Inflammatory macrophage treated with lipopolysaccharide for 4 hours (primary cell): ENCODE measurements at regions not wholly inside any gene's neighbourhood (a gene's known extent, or its start where the extent isn't known, plus 50 kb on each side); places are given as distances from the start of the nearest gene placed in this dataset.
"Not testable (repeated sequence)": the region's sequence is repeated elsewhere in the genome, so short reads cannot be mapped to it uniquely, and the experiment has no call there.

Source experiments
- DNase-seq: peaks from one replicate; pipeline ENCODE4 v3.0.0-alpha.2; 2020

- no peak for DNase-seq
These were observed 202.6 kb downstream of the TMA16 start for GRCh38 chr4:163697121-163697520.

GRCh38 chr4:163700383-163700782, 205.9 kb downstream of the TMA16 start:
- DNase-seq = not testable (repeated sequence)

- DNase-seq = no peak
These were observed 207.4 kb downstream of the TMA16 start for GRCh38 chr4:163701916-163702315.

GRCh38 chr4:163702736-163703135, 208.2 kb downstream of the TMA16 start:
- DNase-seq = no peak

GRCh38 chr4:163703251-163703650, 208.8 kb downstream of the TMA16 start:
- no peak for DNase-seq

- no peak for DNase-seq
These were observed 213.4 kb downstream of the TMA16 start for GRCh38 chr4:163707873-163708272.

GRCh38 chr4:163709601-163710000, 215.1 kb downstream of the TMA16 start:
- DNase-seq = no peak

GRCh38 chr4:163710158-163710557, 215.7 kb downstream of the TMA16 start:
- no peak for DNase-seq

GRCh38 chr4:163724495-163724894, 230.0 kb downstream of the TMA16 start:
- not testable (repeated sequence) for DNase-seq

- no peak for DNase-seq
These were observed 232.2 kb downstream of the TMA16 start for GRCh38 chr4:163726641-163727040.

- DNase-seq = no peak
These were observed 236.6 kb downstream of the TMA16 start for GRCh38 chr4:163731071-163731470.

- DNase-seq = no peak
These were observed 238.0 kb downstream of the TMA16 start for GRCh38 chr4:163732473-163732872.

- DNase-seq = no peak
These were observed 242.4 kb downstream of the TMA16 start for GRCh38 chr4:163736876-163737275.

GRCh38 chr4:163737846-163738245, 243.4 kb downstream of the TMA16 start:
- DNase-seq = not testable (repeated sequence)

- no peak for DNase-seq
These were observed 244.0 kb downstream of the TMA16 start for GRCh38 chr4:163738521-163738920.

- DNase-seq = peak; percentile 53
These were observed 250.4 kb downstream of the TMA16 start for GRCh38 chr4:163744861-163745260.

GRCh38 chr4:163747293-163747692, 252.8 kb downstream of the TMA16 start:
- DNase-seq = no peak

GRCh38 chr4:163747886-163748285, 253.4 kb downstream of the TMA16 start:
- DNase-seq = no peak

GRCh38 chr4:163748449-163748848, 254.0 kb downstream of the TMA16 start:
- no peak for DNase-seq

GRCh38 chr4:163755013-163755412, 260.5 kb downstream of the TMA16 start:
- DNase-seq = peak; percentile 36

GRCh38 chr4:163757219-163757618, 262.7 kb downstream of the TMA16 start:
- DNase-seq = no peak

- no peak for DNase-seq
These were observed 263.5 kb downstream of the TMA16 start for GRCh38 chr4:163758032-163758431.

GRCh38 chr4:163762741-163763140, 268.3 kb downstream of the TMA16 start:
- no peak for DNase-seq

- DNase-seq = no peak
These were observed 270.1 kb downstream of the TMA16 start for GRCh38 chr4:163764569-163764968.

- peak; percentile 27 for DNase-seq
These were observed 273.5 kb downstream of the TMA16 start for GRCh38 chr4:163768014-163768413.

GRCh38 chr4:163772238-163772637, 277.7 kb downstream of the TMA16 start:
- DNase-seq = no peak
